Gastrocnemius medialis (tissue), 4 donors: ENCODE measurements at regions not wholly inside any gene's neighbourhood (a gene's known extent, or its start where the extent isn't known, plus 50 kb on each side); places are given as distances from the start of the nearest gene placed in this dataset.

Source experiments
- POLR2A ChIP-seq, 2 donors: fragments of 450-650 bp; IDR thresholded peaks; one replicate each; pipeline ENCODE4 v1.6.1; 2017; ENCODE audit warnings: antibody characterized with exemption in 2 of 2, mild to moderate bottlenecking in 2 of 2, moderate library complexity in 2 of 2
- TF ChIP-seq, protein P1 (sequence below), 5 experiments: fragments of 450-650 bp in 3 of 5; fragments of 200-600 bp in 2 of 5; sonication (generic) in 2 of 5; IDR thresholded peaks in 4 of 5; conservative IDR thresholded peaks in 1 of 5; 1 replicate in 4 of 5; 2 replicates in 1 of 5; pipeline ENCODE4 v1.5.1; 2016 to 2019; ENCODE audit warnings: antibody characterized with exemption in 5 of 5, mild to moderate bottlenecking in 3 of 5, moderate library complexity in 3 of 5

DNA sequence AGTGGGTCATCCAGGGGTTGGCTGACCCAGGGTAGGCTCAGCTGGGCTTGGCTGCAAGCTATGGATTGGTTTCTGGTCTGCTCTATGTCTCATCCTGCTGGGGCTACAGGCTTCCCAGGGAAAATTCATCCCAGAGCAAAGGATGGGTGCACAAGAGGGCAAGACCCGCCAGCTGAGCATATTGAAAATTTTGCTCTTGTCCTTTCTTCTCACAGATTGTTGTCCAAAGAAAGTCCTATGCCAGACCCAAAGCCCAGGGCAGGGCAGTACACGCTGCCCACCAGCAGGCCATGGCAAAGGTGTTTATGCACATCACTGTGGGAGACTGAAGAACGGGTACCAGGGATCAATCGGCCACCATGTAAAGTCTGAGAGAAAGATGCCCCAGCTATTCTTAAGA is 95.3 kb upstream of the PARP11 start:
- TF ChIP-seq, protein P1, sequence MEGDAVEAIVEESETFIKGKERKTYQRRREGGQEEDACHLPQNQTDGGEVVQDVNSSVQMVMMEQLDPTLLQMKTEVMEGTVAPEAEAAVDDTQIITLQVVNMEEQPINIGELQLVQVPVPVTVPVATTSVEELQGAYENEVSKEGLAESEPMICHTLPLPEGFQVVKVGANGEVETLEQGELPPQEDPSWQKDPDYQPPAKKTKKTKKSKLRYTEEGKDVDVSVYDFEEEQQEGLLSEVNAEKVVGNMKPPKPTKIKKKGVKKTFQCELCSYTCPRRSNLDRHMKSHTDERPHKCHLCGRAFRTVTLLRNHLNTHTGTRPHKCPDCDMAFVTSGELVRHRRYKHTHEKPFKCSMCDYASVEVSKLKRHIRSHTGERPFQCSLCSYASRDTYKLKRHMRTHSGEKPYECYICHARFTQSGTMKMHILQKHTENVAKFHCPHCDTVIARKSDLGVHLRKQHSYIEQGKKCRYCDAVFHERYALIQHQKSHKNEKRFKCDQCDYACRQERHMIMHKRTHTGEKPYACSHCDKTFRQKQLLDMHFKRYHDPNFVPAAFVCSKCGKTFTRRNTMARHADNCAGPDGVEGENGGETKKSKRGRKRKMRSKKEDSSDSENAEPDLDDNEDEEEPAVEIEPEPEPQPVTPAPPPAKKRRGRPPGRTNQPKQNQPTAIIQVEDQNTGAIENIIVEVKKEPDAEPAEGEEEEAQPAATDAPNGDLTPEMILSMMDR (IDR thresholded peaks at IDR 0.05 in 4 of 5, conservative IDR thresholded peaks at IDR 0.05 in 1 of 5), result no peak
- TF ChIP-seq POLR2A (IDR thresholded peaks at IDR 0.05), result no peak
